ENCODE measurements at regions not wholly inside any gene's neighbourhood (a gene's known extent, or its start where the extent isn't known, plus 50 kb on each side); places are given as distances from the start of the nearest gene placed in this dataset.

GRCh38 chr10:121185816-121186455 is 334.8 kb downstream of the WDR11 start:
- no peak for DNase-seq

DNA sequence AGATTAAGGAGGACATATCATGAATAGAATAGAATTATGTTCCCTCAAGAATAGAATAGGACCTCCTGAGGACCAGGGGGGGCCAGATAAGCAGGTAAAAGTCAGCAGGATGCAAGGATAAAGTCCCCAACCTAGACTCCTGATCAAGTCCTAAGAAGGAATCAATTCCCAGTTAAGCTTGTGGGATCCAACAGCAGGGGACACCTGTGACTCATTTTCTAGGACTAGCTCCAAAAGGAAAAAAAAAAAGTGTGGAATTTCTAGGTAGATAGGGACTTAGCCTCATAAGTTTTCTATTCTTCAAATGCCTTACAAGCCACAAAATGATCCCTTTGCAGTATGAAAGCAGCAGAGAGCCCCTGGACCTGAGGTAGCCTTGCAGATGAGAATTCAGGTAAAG is 336.2 kb downstream of the WDR11 start:
- no peak for DNase-seq

- no peak for DNase-seq
Measured at GRCh38 chr10:121188005-121188404, 336.8 kb downstream of the WDR11 start.

DNA sequence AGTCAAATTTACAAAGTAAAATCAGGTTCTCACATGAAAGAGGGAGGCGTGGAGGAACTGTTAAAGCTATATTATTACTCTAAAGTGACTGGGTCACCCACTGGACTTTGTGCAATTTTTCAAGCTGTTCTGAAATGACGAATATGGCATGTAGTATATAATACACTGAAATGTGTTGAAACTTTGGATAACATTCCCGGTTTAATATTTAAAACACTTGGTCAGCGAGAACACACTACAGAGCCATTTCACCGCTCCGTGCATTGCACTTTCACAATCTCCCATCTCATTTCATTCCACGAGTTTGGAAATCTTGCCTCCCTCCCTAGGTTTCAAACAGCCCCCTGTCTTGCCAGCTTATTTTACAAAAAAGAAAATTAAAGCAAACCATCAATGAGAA is 337.9 kb downstream of the WDR11 start:
- DNase-seq, result no peak

- no peak for DNase-seq
Measured at GRCh38 chr10:121194696-121195523, 343.7 kb downstream of the WDR11 start.

DNA sequence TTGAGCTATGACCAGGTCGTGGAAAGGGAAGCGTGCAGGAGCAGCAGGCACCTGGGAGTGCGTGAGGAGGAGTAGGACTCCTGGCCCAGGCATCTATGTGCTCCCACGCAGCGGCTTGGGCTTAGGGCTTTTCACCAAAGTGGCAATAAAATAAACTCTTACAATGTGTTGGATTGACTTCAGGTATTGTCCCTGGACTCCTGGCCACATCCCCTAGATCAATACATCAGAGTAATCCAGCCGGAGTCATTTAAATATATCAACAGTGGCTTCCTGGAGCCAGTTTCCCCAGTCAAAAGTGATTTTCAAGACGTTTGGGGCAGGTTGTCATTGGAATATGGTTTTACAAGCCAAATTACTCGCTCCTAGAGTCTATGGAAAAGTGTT is 344.4 kb downstream of the WDR11 start:
- DNase-seq, result no peak

GRCh38 chr10:121199081-121199480 is 347.9 kb downstream of the WDR11 start:
- no peak for DNase-seq

DNA sequence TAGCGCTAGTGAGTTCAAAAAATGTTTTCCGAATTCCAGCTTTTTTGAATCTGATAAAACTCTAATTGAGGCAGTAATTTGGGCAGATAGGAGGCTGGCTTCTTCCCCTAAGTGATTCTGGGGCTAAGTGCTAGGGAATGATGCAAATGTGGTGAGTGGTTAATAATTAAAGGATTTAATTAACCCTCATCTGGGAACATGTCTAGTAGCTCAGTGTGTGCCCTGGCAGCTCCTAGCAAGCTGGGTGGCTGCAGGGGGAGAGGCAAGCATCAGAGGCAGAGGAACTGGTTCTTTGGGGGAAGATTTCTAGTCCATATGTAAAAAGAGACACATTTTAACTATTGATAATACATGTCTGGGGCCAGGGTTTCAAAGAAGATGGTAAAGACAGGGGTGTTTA is 354.5 kb downstream of the WDR11 start:
- DNase-seq, result no peak

DNA sequence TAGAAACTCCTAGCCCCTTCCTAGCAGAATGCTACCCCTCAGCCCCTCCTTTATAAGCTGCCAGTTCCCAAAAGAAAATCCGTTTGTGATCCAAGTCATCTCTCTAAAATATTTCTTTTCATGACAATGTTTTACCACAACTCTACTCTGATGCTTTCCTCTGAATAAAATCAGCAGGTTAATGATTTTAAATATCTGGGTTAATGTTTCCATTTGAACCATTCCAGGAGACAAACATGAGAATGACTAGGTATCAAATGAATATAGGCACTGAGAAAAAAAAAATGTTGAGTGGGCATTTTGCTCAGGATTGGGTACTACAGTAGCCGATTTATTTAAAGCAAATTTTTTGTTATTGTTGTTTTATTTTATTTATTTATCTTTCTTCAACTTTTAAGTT is 360.3 kb downstream of the WDR11 start:
- no peak for DNase-seq

DNA sequence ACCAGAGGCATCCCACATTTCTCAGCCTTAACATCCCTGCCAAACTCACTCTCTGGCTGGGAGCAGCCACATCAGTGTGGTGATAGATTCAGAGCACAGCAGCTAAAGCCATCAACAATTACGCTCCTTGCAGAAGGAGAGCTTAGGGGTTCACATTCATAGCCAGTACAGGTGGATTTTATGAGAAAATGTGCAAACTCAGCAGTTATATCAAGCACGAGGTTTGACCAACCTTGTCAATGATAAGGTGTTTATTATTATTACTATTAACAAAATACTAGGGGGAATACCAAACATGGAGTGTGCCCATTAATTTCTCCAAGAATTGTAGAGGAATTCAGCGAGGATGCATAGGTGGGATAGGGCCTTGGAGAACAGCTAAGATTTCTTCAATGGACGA is 362.3 kb downstream of the WDR11 start:
- DNase-seq, result no peak

DNA sequence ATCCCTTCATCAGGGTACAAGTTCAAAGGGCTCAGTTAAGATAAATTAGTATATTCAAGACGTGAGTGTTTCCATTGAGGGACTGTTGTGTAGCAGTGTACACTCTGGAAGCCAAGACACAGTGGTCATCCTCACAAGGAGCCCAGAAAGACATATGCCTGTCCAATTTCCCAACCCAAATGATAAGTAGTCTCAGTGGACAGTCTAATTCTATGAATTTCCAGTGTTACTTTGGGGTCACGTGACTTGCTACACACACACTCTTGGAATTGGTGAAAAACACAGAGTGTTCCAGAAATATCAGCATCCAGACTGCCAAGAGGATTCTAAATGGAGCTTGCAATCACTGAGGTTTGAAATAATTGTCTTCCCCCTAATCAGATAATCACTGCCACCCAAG is 365.1 kb downstream of the WDR11 start:
- no peak for DNase-seq

- no peak for DNase-seq
Measured at GRCh38 chr10:121216721-121217181, 365.6 kb downstream of the WDR11 start.

- DNase-seq, result no peak
Measured at GRCh38 chr10:121217331-121217730, 366.2 kb downstream of the WDR11 start.

DNA sequence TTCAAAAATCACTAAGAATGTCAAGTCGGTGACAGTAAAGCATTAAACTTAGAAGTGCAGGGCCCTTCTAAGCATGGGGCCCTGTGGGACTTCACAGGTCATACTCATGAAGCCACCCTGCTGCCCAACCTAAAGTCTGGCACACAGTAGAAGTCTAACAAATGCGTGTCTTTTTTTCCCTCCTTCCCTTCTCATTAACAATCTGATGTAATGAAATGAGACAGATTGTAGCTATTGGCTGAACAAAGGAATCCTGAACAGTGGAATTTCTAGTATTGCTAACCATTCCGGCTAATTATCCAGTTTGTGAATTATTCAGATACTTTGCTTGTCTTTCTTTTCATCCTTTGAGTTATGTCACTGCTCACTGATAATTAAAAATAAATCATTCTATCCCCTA is 369.9 kb downstream of the WDR11 start:
- no peak for DNase-seq

GRCh38 chr10:121221991-121222390 is 370.8 kb downstream of the WDR11 start:
- DNase-seq, result no peak

GRCh38 chr10:121222842-121223241 is 371.7 kb downstream of the WDR11 start:
- DNase-seq, result no peak

GRCh38 chr10:121231079-121231478 is 367.2 kb downstream of the FGFR2 start:
- DNase-seq, result no peak

DNA sequence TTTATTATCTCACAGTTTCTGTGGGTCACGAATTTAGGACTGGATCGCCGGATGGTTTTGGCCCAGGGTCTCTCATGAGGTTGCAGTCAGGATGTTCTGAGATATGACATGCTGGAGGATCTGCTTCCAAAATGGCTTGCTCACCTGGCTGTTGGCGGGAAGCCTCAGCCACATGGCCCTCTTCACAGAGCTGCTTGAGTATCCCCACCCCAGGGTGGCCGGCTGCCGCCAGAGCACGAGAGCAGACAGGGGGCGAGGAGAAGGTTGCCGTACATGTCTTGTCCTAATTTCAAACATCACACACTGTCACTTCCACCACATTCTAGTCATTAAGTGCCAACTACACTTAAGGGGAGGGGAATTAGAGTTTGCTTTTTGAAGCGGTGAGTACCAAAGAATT is 365.8 kb downstream of the FGFR2 start:
- DNase-seq, result no peak

DNA sequence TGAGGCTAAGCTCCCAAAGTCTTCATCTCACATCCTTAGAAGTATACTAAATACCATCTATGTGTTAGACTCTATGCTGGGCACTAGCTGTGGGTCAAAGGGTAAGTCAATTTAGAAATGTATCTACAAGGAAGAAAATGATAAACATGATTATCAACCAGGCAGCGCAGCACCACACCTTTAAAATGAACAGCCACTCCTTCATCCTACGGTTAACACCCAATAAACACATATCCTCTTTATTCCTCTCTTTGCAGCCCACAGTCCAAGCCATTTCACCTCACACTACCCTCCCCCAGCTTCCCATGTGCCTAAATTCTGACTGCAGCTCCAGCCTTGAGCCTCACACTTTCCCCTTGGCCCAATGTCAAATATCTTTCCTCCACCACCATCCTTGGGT is 362.6 kb downstream of the FGFR2 start:
- DNase-seq, result no peak

DNA sequence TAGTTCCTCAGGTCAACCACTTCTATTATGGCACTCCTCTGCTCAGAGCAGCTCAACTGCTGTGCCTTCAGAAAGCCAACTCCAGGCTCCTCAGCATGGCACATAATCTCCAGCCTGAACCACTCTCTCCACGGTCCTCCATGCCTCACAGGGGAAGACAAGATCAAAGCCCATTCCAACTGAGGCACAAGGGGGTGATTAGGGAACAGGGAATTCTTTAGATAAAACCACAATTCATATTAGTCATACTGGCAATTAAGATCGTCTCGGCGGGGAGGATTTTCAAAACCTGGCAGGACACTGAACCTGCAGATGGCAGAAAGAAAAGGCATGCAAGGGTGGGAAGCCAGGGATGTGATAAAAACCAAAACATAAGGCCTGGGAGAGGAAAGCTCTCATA is 361.6 kb downstream of the FGFR2 start:
- DNase-seq, result no peak

DNA sequence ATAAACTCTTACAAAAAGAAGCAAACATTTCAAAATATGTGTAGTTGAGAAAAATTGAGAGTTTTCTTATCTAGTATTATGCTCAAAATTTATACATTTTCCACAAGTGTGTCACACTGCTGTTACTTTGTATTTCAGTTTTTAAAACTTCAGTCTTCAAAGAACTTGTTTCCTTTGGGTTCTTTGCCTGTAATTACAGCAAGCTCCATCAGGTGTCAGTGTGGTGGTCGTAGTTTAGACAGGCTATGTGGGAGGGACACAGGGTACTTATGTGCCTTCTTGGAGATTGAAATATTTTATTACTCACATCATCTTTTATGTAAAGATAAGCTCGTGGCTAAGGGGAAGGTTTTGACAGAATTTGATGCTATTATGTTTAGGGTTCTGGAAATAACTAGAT is 360.5 kb downstream of the FGFR2 start:
- no peak for DNase-seq

DNA sequence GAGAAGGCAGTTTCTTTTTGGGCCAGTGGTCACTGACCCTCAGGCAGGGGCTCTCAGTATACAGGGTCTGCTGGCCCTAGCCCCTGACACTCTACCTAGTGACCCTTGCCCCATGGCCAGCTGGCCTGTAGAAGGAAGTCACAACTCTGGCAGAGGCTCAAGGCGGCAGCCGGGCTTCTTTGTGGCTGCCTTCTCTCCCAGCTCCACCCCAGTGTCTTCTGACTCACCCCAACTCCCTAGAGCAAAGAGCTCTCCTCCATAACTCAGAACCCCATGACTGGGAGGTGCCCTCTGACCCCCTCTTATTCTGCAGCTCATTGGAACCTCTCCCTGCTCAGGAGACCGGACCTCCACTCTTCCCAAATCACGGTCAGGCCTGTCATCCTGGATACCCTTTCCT is 358.2 kb downstream of the FGFR2 start:
- no peak for DNase-seq

- no peak for DNase-seq
Measured at GRCh38 chr10:121240556-121240955, 357.7 kb downstream of the FGFR2 start.

DNA sequence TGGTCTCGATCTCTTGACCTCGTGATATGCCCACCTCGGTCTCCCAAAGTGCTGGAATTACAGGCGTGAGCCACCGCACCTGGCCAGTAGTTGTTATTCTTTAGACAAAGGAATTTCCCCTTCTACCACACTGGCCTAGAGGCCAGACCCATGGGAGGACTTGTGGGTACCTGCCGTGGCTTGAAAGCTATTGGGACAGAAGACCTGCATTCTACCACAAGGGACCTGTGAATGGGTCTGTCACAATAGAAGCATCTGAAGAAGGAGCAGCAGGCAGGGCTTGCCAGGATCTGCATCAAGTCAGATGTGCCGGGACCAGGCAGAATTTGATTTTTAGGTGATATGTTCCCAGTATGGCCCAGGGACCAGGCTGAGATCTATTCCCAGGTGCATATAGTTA is 356.9 kb downstream of the FGFR2 start:
- DNase-seq, result no peak

Data from stimulated activated CD8-positive, alpha-beta memory T cell treated with anti-CD3 and anti-CD28 coated beads, Interleukin-4, amount 100 ng/mL, for 48 hours (primary cell).